ENCODE measurements at regions not wholly inside any gene's neighbourhood (a gene's known extent, or its start where the extent isn't known, plus 50 kb on each side); places are given as distances from the start of the nearest gene placed in this dataset.

- TF ChIP-seq, protein P1, sequence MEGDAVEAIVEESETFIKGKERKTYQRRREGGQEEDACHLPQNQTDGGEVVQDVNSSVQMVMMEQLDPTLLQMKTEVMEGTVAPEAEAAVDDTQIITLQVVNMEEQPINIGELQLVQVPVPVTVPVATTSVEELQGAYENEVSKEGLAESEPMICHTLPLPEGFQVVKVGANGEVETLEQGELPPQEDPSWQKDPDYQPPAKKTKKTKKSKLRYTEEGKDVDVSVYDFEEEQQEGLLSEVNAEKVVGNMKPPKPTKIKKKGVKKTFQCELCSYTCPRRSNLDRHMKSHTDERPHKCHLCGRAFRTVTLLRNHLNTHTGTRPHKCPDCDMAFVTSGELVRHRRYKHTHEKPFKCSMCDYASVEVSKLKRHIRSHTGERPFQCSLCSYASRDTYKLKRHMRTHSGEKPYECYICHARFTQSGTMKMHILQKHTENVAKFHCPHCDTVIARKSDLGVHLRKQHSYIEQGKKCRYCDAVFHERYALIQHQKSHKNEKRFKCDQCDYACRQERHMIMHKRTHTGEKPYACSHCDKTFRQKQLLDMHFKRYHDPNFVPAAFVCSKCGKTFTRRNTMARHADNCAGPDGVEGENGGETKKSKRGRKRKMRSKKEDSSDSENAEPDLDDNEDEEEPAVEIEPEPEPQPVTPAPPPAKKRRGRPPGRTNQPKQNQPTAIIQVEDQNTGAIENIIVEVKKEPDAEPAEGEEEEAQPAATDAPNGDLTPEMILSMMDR (IDR thresholded peaks at IDR 0.05 in 4 of 5, conservative IDR thresholded peaks at IDR 0.05 in 1 of 5): no peak
- no peak for TF ChIP-seq POLR2A (IDR thresholded peaks at IDR 0.05)
These were observed 261.3 kb downstream of the CCSER2 start for GRCh38 chr10:84589526-84590205.
